Right lobe of liver (tissue), 4 donors: ENCODE measurements at regions not wholly inside any gene's neighbourhood (a gene's known extent, or its start where the extent isn't known, plus 50 kb on each side); places are given as distances from the start of the nearest gene placed in this dataset.

Experiments used
- CTCF ChIP-seq, 4 donors: fragments of 200-600 bp in 3 of 4; fragments of 450-650 bp in 1 of 4; IDR thresholded peaks; one replicate each; pipeline versions ENCODE4 v1.5.1 to v1.8.0; 2016 to 2022; ENCODE audit warnings: antibody characterized with exemption in 4 of 4, mild to moderate bottlenecking in 2 of 4
- POLR2A ChIP-seq: fragments of 450-650 bp; IDR thresholded peaks from one replicate; pipeline ENCODE4 v1.6.1; 2017; ENCODE audit warnings: antibody characterized with exemption, mild to moderate bottlenecking
- donor health status: DM: no; HTN: no; CAD: no.
- donor health status: DM: no; HTN: no; CAD: no.
- donor health status: DM: no; HTN: yes; CAD: no.

- TF ChIP-seq CTCF (IDR thresholded peaks at IDR 0.05) (no peak), POLR2A (no peak)
These were observed 88.0 kb upstream of the MANEA start for GRCh38 chr6:95489185-95489863.
